HCT116 (cell line): ENCODE measurements at regions not wholly inside any gene's neighbourhood (a gene's known extent, or its start where the extent isn't known, plus 50 kb on each side); places are given as distances from the start of the nearest gene placed in this dataset.

ENCODE experiments used
- ATAC-seq: fragments of 200-7000 bp; cut with Tn5 transposase; 2 replicates; pipeline ENCODE4 v1.9.1; 2020; ENCODE audit warnings: mild to moderate bottlenecking, moderate library complexity
- BruUV-seq: library from RNA; stranded (reverse); fragments of 400-500 nt; replicated peaks from 2 replicates; lab custom pipeline; 2021; lab: Mats Ljungman, UMichigan
- CTCF ChIA-PET: fragments of 300-600 bp; sonication (Branson Sonifier 250); formaldehyde crosslinking; loops from one replicate; lab custom pipeline; 2021; ENCODE audit warnings: antibody characterized with exemption; lab: Charles Lee
- POLR2A ChIA-PET: fragments of 300-600, 350-600 bp; sonication (Branson Sonifier 250); formaldehyde crosslinking; loops from one replicate; lab custom pipeline; 2021; ENCODE audit warnings: antibody characterized with exemption; lab: Charles Lee
- RAD21 ChIA-PET, 2 experiments: fragments of 300-600 bp; sonication (Branson Sonifier 250); formaldehyde crosslinking; loops; one replicate each; lab custom pipeline; 2023; ENCODE audit warnings: low total read pairs in 2 of 2; ENCODE audit not compliant: uncharacterized antibody in 2 of 2, unreplicated experiment in 2 of 2, low non-redundant PET in 1 of 2; lab: Charles Lee
- DNase-seq: peaks from one replicate; pipeline ENCODE4 v3.0.0-alpha.2; 2010; ENCODE audit warnings: low read depth, low spot score
- H2AFZ ChIP-seq: fragments of 200-600 bp; shearing (Covaris generic), sonication (generic); 2 replicates; pipeline ENCODE4 v1.6.1; 2017; ENCODE audit warnings: low read depth, mixed run types, mixed read lengths, antibody characterized with exemption, low read length; ENCODE audit not compliant: poor library complexity, severe bottlenecking
- H3K27ac ChIP-seq: 2 replicates; pipeline ENCODE4 v1.5.1; 2012; ENCODE audit warnings: low read depth, low read length
- H3K27me3 ChIP-seq: fragments of 200-600 bp; sonication (generic); 2 replicates; pipeline ENCODE4 v1.6.1; 2016; ENCODE audit warnings: mixed run types, low read length, mixed read lengths; ENCODE audit not compliant: insufficient read depth
- H3K36me3 ChIP-seq, 2 experiments: fragments of 200-500 bp in 1 of 2; fragments of 200-600 bp in 1 of 2; sonication (Bioruptor generic) in 1 of 2; sonication (generic) in 1 of 2; 2 replicates each; pipeline versions ENCODE4 v1.5.1 to v1.6.1; 2014 to 2016; ENCODE audit warnings: low read length in 2 of 2, inconsistent platforms in 1 of 2, mixed read lengths in 1 of 2, mixed run types in 1 of 2; ENCODE audit not compliant: insufficient read depth in 2 of 2, control insufficient read depth in 1 of 2
- H3K4me1 ChIP-seq, 2 experiments: fragments of 200-600 bp in 1 of 2; sonication (generic) in 1 of 2; 2 replicates each; pipeline versions ENCODE4 v1.5.1 to v1.6.1; 2012 to 2017; ENCODE audit warnings: low read length in 2 of 2, inconsistent platforms in 1 of 2, mild to moderate bottlenecking in 1 of 2, mixed read lengths in 1 of 2, mixed run types in 1 of 2, moderate library complexity in 1 of 2; ENCODE audit not compliant: insufficient read depth in 2 of 2, control insufficient read depth in 1 of 2
- H3K4me2 ChIP-seq: fragments of 200-600 bp; sonication (generic); 2 replicates; pipeline ENCODE4 v1.6.1; 2017; ENCODE audit warnings: mixed run types, low read length, mixed read lengths
- H3K4me3 ChIP-seq, 2 experiments: fragments of 200-600 bp in 1 of 2; sonication (generic) in 1 of 2; replicated peaks in 1 of 2; 2 replicates each; pipeline ENCODE4 v1.5.1; 2011 to 2016; ENCODE audit warnings: low read length in 2 of 2, control low read depth in 1 of 2, low read depth in 1 of 2, mild to moderate bottlenecking in 1 of 2, mixed read lengths in 1 of 2, mixed run types in 1 of 2
- H3K79me2 ChIP-seq: fragments of 200-600 bp; sonication (generic); 2 replicates; pipeline ENCODE4 v1.6.1; 2017; ENCODE audit warnings: mild to moderate bottlenecking, mixed run types, low read length, moderate library complexity, mixed read lengths; ENCODE audit not compliant: insufficient read depth
- H3K9ac ChIP-seq: fragments of 200-600 bp; sonication (generic); 2 replicates; pipeline ENCODE4 v1.6.1; 2016; ENCODE audit warnings: low read length, mixed read lengths
- H3K9me2 ChIP-seq: fragments of 200-600 bp; sonication (generic), shearing (Covaris generic); 2 replicates; pipeline ENCODE4 v1.6.1; 2017; ENCODE audit warnings: mixed run types, mild to moderate bottlenecking, moderate library complexity; ENCODE audit not compliant: insufficient read depth
- H3K9me3 ChIP-seq, 2 experiments: fragments of 200-500 bp in 1 of 2; fragments of 200-600 bp in 1 of 2; sonication (Bioruptor generic) in 1 of 2; sonication (generic) in 1 of 2; 2 replicates each; pipeline ENCODE4 v1.6.1; 2014 to 2017; ENCODE audit warnings: low read length in 2 of 2, mixed read lengths in 2 of 2, inconsistent platforms in 1 of 2, low read depth in 1 of 2, mild to moderate bottlenecking in 1 of 2, mixed run types in 1 of 2, moderate library complexity in 1 of 2; ENCODE audit not compliant: control insufficient read depth in 1 of 2, insufficient read depth in 1 of 2
- H4K20me1 ChIP-seq: fragments of 200-600 bp; sonication (generic), shearing (Covaris generic); 2 replicates; pipeline ENCODE4 v1.6.1; 2017; ENCODE audit warnings: mixed run types, mild to moderate bottlenecking, moderate library complexity; ENCODE audit not compliant: insufficient read depth
- CBX3 ChIP-seq: IDR thresholded peaks from 2 replicates; pipeline ENCODE4 v1.6.1; 2012; ENCODE audit warnings: low read depth
- POLR2A ChIP-seq: IDR thresholded peaks from 2 replicates; pipeline ENCODE4 v1.7.0; 2011; ENCODE audit warnings: borderline replicate concordance; ENCODE audit not compliant: insufficient read depth, insufficient read length; ENCODE audit errors: extremely low read depth
- POLR2AphosphoS5 ChIP-seq: IDR thresholded peaks from 2 replicates; pipeline ENCODE4 v1.6.1; 2011; ENCODE audit warnings: mild to moderate bottlenecking, low read depth, low read length, moderate library complexity
- RAD21 ChIP-seq: IDR thresholded peaks from 2 replicates; pipeline ENCODE4 v1.6.1; 2012; ENCODE audit warnings: low read depth, mild to moderate bottlenecking
- SP1 ChIP-seq: IDR thresholded peaks from 2 replicates; pipeline ENCODE4 v1.6.1; 2012; ENCODE audit warnings: low read depth
- SRF ChIP-seq: IDR thresholded peaks from 2 replicates; pipeline ENCODE4 v1.6.1; 2012; ENCODE audit warnings: low read depth
- YY1 ChIP-seq: IDR thresholded peaks from 2 replicates; pipeline ENCODE4 v1.6.1; 2011; ENCODE audit warnings: low read length, low read depth, moderate library complexity, mild to moderate bottlenecking; ENCODE audit not compliant: insufficient replicate concordance; ENCODE audit errors: extremely low read depth
- ZFX ChIP-seq: fragments of 450-650 bp; IDR thresholded peaks from 2 replicates; pipeline ENCODE4 v1.6.1; 2017
- intact Hi-C: fragments of 100-400 bp; cut with micrococcal nuclease; formaldehyde crosslinking; loops from 2 replicates; pipeline ENCODE4 v1.10.0; 2022
- TF ChIP-seq, protein P1 (sequence below): IDR thresholded peaks from 2 replicates; pipeline ENCODE4 v1.6.1; 2012
- TF ChIP-seq, protein P2 (sequence below), 3 experiments: fragments of 200-600 bp in 1 of 3; sonication (generic) in 1 of 3; IDR thresholded peaks in 2 of 3; conservative IDR thresholded peaks in 1 of 3; 2 replicates each; pipeline ENCODE4 v1.5.1; 2012 to 2017; ENCODE audit warnings: low read depth in 2 of 3, low read length in 2 of 3, antibody characterized with exemption in 1 of 3, borderline replicate concordance in 1 of 3, control low read depth in 1 of 3, mild to moderate bottlenecking in 1 of 3, mixed read lengths in 1 of 3, mixed run types in 1 of 3, moderate library complexity in 1 of 3; ENCODE audit not compliant: insufficient read depth in 1 of 3

DNA sequence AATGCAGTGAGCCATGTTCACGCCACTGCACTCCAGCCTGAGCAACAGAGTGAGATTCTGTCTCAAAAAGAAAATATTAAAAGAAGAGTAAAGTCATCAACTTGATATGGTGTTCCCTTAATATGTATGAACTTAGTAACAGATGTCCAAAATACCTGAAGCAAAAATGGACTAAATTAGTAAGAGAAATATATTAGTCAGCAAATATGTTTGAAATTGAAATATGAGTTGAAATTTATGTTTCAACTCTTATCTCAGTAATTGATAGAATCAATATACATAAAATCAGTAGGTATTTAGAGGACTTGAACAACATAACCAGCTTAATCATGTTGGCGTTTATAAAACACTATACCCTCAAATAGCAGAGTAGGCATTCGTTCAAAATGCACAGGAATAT is 668.5 kb downstream of the ISL1 start:
- TF ChIP-seq POLR2AphosphoS5: no peak
- TF ChIP-seq SRF: no peak
- TF ChIP-seq, all 23 proteins: peak for 0
- Histone ChIP-seq H3K4me1 (no peaks in the 10 kb centered on the region), H3K4me3 (no peak overlapping the region), H3K79me2 (no peaks in the 10 kb centered on the region), H3K9me3 (no peaks in the 10 kb centered on the region; a peak in 1 of 4 replicates), H3K9ac (no peak overlapping the region), H4K20me1 (no peaks in the 10 kb centered on the region), H3K27me3 (no peaks in the 10 kb centered on the region), H3K4me2 (no peak overlapping the region), H2AFZ (no peak overlapping the region), H3K36me3 (no peaks in the 10 kb centered on the region), H3K27ac (no peak overlapping the region), H3K9me2 (no peaks in the 10 kb centered on the region)
- ChIA-PET RAD21 (no interaction called here), CTCF (no interaction called here), POLR2A (no interaction called here)
- DNase-seq: no peak
- no peak for ATAC-seq
- BruUV-seq: no TSS peak
- intact Hi-C loops: no loop called here

DNA sequence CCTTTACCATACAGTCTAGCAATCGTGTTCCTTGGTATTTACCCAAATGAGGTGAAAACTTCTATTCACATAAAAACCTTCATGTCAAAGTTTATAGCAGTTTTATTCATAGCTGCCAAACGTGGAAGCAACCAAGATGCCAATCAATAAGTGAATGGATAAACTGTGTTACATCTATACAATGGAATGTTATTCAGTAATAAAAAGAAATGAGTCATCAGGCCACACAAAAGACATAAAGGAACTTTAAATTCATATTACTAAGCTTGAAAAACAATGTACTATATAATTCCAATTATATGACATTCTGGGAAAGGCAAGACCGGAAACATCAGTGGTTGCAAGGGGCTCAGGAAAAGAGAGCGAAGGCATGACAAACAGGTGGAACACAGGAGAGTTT is 679.9 kb downstream of the ISL1 start:
- H3K9ac ChIP-seq: no peak overlapping the region
- no peaks in the 10 kb centered on the region for H3K27me3 ChIP-seq
- no peaks in the 10 kb centered on the region for H3K9me2 ChIP-seq
- no TSS peak for BruUV-seq
- no peaks in the 10 kb centered on the region for H4K20me1 ChIP-seq
- no peak for TF ChIP-seq CBX3
- TF ChIP-seq SP1: no peak
- TF ChIP-seq, protein P1, sequence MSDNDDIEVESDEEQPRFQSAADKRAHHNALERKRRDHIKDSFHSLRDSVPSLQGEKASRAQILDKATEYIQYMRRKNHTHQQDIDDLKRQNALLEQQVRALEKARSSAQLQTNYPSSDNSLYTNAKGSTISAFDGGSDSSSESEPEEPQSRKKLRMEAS: no peak
- TF ChIP-seq POLR2A: no peak
- TF ChIP-seq, protein P2, sequence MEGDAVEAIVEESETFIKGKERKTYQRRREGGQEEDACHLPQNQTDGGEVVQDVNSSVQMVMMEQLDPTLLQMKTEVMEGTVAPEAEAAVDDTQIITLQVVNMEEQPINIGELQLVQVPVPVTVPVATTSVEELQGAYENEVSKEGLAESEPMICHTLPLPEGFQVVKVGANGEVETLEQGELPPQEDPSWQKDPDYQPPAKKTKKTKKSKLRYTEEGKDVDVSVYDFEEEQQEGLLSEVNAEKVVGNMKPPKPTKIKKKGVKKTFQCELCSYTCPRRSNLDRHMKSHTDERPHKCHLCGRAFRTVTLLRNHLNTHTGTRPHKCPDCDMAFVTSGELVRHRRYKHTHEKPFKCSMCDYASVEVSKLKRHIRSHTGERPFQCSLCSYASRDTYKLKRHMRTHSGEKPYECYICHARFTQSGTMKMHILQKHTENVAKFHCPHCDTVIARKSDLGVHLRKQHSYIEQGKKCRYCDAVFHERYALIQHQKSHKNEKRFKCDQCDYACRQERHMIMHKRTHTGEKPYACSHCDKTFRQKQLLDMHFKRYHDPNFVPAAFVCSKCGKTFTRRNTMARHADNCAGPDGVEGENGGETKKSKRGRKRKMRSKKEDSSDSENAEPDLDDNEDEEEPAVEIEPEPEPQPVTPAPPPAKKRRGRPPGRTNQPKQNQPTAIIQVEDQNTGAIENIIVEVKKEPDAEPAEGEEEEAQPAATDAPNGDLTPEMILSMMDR (IDR thresholded peaks at IDR 0.05 in 2 of 3, conservative IDR thresholded peaks at IDR 0.05 in 1 of 3; ENCODE audit: borderline replicate concordance in 1 of 3, insufficient read depth in 1 of 3, low read depth in 2 of 3, low read length in 2 of 3): no peak
- TF ChIP-seq POLR2AphosphoS5: no peak
- no peak for TF ChIP-seq ZFX
- no peak for TF ChIP-seq YY1
- TF ChIP-seq RAD21: no peak
- TF ChIP-seq, all 23 proteins: peak for 0
- DNase-seq (no peak), ATAC-seq (no peak)
- Histone ChIP-seq H3K4me2 (no peak overlapping the region), H3K9me3 (no peaks in the 10 kb centered on the region), H3K27ac (no peak overlapping the region), H3K4me3 (no peak overlapping the region), H3K79me2 (no peaks in the 10 kb centered on the region), H3K4me1 (no peaks in the 10 kb centered on the region), H2AFZ (no peak overlapping the region), H3K36me3 (no peaks in the 10 kb centered on the region)
- CTCF ChIA-PET: no interaction called here
- RAD21 ChIA-PET: no interaction called here
- POLR2A ChIA-PET: no interaction called here
- intact Hi-C loops: no loop called here
